Hepatocyte (in vitro differentiated cells): ENCODE measurements at regions not wholly inside any gene's neighbourhood (a gene's known extent, or its start where the extent isn't known, plus 50 kb on each side); places are given as distances from the start of the nearest gene placed in this dataset.

Source experiments
- DNase-seq: peaks from one replicate; pipeline ENCODE4 v3.0.0-alpha.2; 2016; ENCODE audit warnings: low spot score
- H2AFZ ChIP-seq: fragments of 200-600 bp; sonication (generic); 2 replicates; pipeline ENCODE4 v1.6.0; 2016; ENCODE audit warnings: antibody characterized with exemption, mild to moderate bottlenecking
- H3K27ac ChIP-seq: fragments of 200-600 bp; sonication (generic); 2 replicates; pipeline ENCODE4 v1.5.1; 2016; ENCODE audit warnings: mild to moderate bottlenecking
- H3K27me3 ChIP-seq: fragments of 200-600 bp; sonication (generic); 2 replicates; pipeline ENCODE4 v1.6.1; 2016
- H3K36me3 ChIP-seq: fragments of 200-600 bp; sonication (generic); replicated peaks from 2 replicates; pipeline ENCODE4 v1.5.1; 2016; ENCODE audit warnings: low read depth; ENCODE audit not compliant: insufficient read depth
- H3K4me1 ChIP-seq: fragments of 200-600 bp; sonication (generic); 2 replicates; pipeline ENCODE4 v1.5.1; 2016; ENCODE audit warnings: mild to moderate bottlenecking, moderate library complexity; ENCODE audit not compliant: insufficient read depth
- H3K4me2 ChIP-seq: fragments of 200-600 bp; sonication (generic); 2 replicates; pipeline ENCODE4 v1.6.0; 2016
- H3K4me3 ChIP-seq: fragments of 200-600 bp; sonication (generic); 2 replicates; pipeline ENCODE4 v1.5.1; 2016; ENCODE audit warnings: mild to moderate bottlenecking
- H3K79me2 ChIP-seq: fragments of 200-600 bp; sonication (generic); 2 replicates; pipeline ENCODE4 v1.6.0; 2017; ENCODE audit warnings: mild to moderate bottlenecking
- H3K9me2 ChIP-seq: fragments of 200-600 bp; sonication (generic); replicated peaks from 2 replicates; pipeline ENCODE4 v1.6.0; 2017; ENCODE audit warnings: mild to moderate bottlenecking; ENCODE audit not compliant: insufficient read depth
- H3K9me3 ChIP-seq: fragments of 200-600 bp; sonication (generic); 2 replicates; pipeline ENCODE4 v1.5.1; 2016; ENCODE audit warnings: low read depth, mild to moderate bottlenecking
- H4K20me1 ChIP-seq: fragments of 200-600 bp; sonication (generic); 2 replicates; pipeline ENCODE4 v1.6.0; 2016; ENCODE audit warnings: mild to moderate bottlenecking; ENCODE audit not compliant: insufficient read depth, poor library complexity, severe bottlenecking
- CTCF ChIP-seq: fragments of 200-600 bp; sonication (generic); IDR thresholded peaks from 2 replicates; pipeline ENCODE4 v1.5.1; 2016; ENCODE audit warnings: antibody characterized with exemption, mild to moderate bottlenecking; ENCODE audit not compliant: poor library complexity
- EZH2 ChIP-seq: fragments of 200-600 bp; sonication (generic); IDR thresholded peaks from 2 replicates; pipeline ENCODE4 v1.6.1; 2016; ENCODE audit warnings: antibody characterized with exemption, mild to moderate bottlenecking, borderline replicate concordance
- EZH2phosphoT487 ChIP-seq: fragments of 200-600 bp; sonication (generic); IDR thresholded peaks from one replicate; pipeline ENCODE4 v1.6.1; 2018; ENCODE audit warnings: antibody characterized with exemption, mild to moderate bottlenecking, low read depth, moderate library complexity; ENCODE audit not compliant: unreplicated experiment, severe bottlenecking
- WGBS: methylation state at CpG from one replicate; pipeline ENCODE4 v1.1.6; 2016; ENCODE audit warnings: low lambda C conversion rate; ENCODE audit errors: missing lambda C conversion rate; 5-methylcytosine and 5-hydroxymethylcytosine counted together

- WGBS, result 87% methylated on average over 7 of the region's 7 CpGs
Measured at GRCh38 chr15:98333251-98333650, 315.1 kb upstream of the IGF1R start.

GRCh38 chr15:98342911-98343310 is 305.4 kb upstream of the IGF1R start:
- WGBS, result 94% methylated on average over 3 of the region's 3 CpGs
- H3K4me1 ChIP-seq, result no peaks in the 10 kb centered on the region
- DNase-seq, result no peak
- no peak for TF ChIP-seq CTCF
- TF ChIP-seq EZH2, result no peak
- TF ChIP-seq EZH2phosphoT487, result no peak
- no peak overlapping the region for H3K27ac ChIP-seq
- H3K9me3 ChIP-seq, result no peaks in the 10 kb centered on the region
- H2AFZ ChIP-seq, result no peak overlapping the region
- H3K4me3 ChIP-seq, result no peak overlapping the region
- no peaks in the 10 kb centered on the region for H4K20me1 ChIP-seq
- H3K4me2 ChIP-seq, result no peak overlapping the region
- no peaks in the 10 kb centered on the region for H3K79me2 ChIP-seq
- H3K9me2 ChIP-seq, result no peaks in the 10 kb centered on the region
- no peaks in the 10 kb centered on the region for H3K36me3 ChIP-seq
- H3K27me3 ChIP-seq, result no peaks in the 10 kb centered on the region

More at GRCh38 chr15:98333251-98333650, 315.1 kb upstream of the IGF1R start:
- H4K20me1 ChIP-seq, result no peaks in the 10 kb centered on the region
- no peak overlapping the region for H3K4me2 ChIP-seq
- H3K27ac ChIP-seq, result no peak overlapping the region
- H3K9me3 ChIP-seq, result no peaks in the 10 kb centered on the region
- no peak overlapping the region for H3K4me3 ChIP-seq
- H3K79me2 ChIP-seq, result no peaks in the 10 kb centered on the region
- DNase-seq, result no peak
- H3K4me1 ChIP-seq, result no peaks in the 10 kb centered on the region
- peaks cover 8% of the 10 kb centered on the region for H3K27me3 ChIP-seq
- no peak for TF ChIP-seq CTCF
- TF ChIP-seq EZH2phosphoT487, result no peak
- no peak for TF ChIP-seq EZH2
- no peaks in the 10 kb centered on the region for H3K36me3 ChIP-seq
- no peaks in the 10 kb centered on the region for H3K9me2 ChIP-seq
- no peak overlapping the region for H2AFZ ChIP-seq

GRCh38 chr15:98344591-98344990 is 303.7 kb upstream of the IGF1R start:
- no peaks in the 10 kb centered on the region for H3K4me1 ChIP-seq
- no peaks in the 10 kb centered on the region for H3K36me3 ChIP-seq
- no peak for DNase-seq
- H3K4me3 ChIP-seq, result no peak overlapping the region
- no peak overlapping the region for H2AFZ ChIP-seq
- 75% methylated on average over 1 of the region's 2 CpGs for whole genome bisulfite sequencing
- H3K9me2 ChIP-seq, result no peaks in the 10 kb centered on the region
- H3K27me3 ChIP-seq, result no peaks in the 10 kb centered on the region
- H3K79me2 ChIP-seq, result no peaks in the 10 kb centered on the region
- H3K9me3 ChIP-seq, result no peaks in the 10 kb centered on the region
- TF ChIP-seq EZH2phosphoT487, result no peak
- TF ChIP-seq EZH2, result no peak
- TF ChIP-seq CTCF, result no peak
- H3K27ac ChIP-seq, result no peak overlapping the region
- no peaks in the 10 kb centered on the region for H4K20me1 ChIP-seq
- no peak overlapping the region for H3K4me2 ChIP-seq

- H3K9me2 ChIP-seq, result no peaks in the 10 kb centered on the region
- H4K20me1 ChIP-seq, result no peaks in the 10 kb centered on the region
- H3K4me3 ChIP-seq, result no peak overlapping the region
- H3K27ac ChIP-seq, result no peak overlapping the region
- 68% methylated on average over 7 of the region's 7 CpGs for WGBS
- no peaks in the 10 kb centered on the region for H3K4me1 ChIP-seq
- no peaks in the 10 kb centered on the region for H3K79me2 ChIP-seq
- H3K36me3 ChIP-seq, result no peaks in the 10 kb centered on the region
- no peaks in the 10 kb centered on the region for H3K27me3 ChIP-seq
- no peak for DNase-seq
- H2AFZ ChIP-seq, result no peak overlapping the region
- TF ChIP-seq EZH2phosphoT487 (no peak), EZH2 (no peak), CTCF (no peak)
- H3K4me2 ChIP-seq, result no peak overlapping the region
- no peaks in the 10 kb centered on the region for H3K9me3 ChIP-seq
Measured at GRCh38 chr15:98347001-98347400, 301.3 kb upstream of the IGF1R start.
